ENCODE measurements at regions not wholly inside any gene's neighbourhood (a gene's known extent, or its start where the extent isn't known, plus 50 kb on each side); places are given as distances from the start of the nearest gene placed in this dataset.

DNA sequence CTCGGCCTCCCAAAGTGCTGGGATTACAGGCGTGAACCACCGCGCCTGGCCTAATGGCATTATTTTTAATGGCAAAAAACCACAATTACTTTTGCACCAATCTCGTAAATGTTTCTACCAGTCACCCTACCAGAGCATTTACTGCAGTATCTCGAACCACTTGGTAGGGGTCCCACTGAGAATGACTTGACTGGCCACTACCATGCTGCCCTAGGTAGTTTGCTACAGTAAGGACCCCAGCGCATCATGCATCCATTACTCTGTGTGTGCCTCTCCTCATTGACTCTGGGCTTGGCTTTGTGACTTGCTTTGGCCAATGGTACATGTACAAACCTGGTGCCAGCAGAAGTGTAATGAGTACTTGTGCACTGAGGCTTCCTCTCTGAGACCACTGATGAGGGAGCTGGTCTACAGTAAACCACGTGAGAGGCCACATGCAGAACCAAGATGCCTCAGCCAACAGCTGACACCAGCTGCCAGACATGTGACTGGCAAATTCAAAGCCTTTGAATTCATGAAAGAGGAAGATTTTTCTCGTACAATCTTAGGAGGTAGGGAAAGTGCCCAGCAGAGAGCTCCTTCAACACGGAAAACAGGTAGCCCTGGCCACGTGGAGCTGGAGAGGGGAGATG, 421.7 kb upstream of the C16orf82 start:
- TF ChIP-seq, protein P1, sequence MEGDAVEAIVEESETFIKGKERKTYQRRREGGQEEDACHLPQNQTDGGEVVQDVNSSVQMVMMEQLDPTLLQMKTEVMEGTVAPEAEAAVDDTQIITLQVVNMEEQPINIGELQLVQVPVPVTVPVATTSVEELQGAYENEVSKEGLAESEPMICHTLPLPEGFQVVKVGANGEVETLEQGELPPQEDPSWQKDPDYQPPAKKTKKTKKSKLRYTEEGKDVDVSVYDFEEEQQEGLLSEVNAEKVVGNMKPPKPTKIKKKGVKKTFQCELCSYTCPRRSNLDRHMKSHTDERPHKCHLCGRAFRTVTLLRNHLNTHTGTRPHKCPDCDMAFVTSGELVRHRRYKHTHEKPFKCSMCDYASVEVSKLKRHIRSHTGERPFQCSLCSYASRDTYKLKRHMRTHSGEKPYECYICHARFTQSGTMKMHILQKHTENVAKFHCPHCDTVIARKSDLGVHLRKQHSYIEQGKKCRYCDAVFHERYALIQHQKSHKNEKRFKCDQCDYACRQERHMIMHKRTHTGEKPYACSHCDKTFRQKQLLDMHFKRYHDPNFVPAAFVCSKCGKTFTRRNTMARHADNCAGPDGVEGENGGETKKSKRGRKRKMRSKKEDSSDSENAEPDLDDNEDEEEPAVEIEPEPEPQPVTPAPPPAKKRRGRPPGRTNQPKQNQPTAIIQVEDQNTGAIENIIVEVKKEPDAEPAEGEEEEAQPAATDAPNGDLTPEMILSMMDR (IDR thresholded peaks at IDR 0.05): no peak
- no peak for TF ChIP-seq POLR2AphosphoS5 (IDR thresholded peaks at IDR 0.05)
- TF ChIP-seq EP300 (IDR thresholded peaks at IDR 0.05): no peak
